ENCODE measurements at regions not wholly inside any gene's neighbourhood (a gene's known extent, or its start where the extent isn't known, plus 50 kb on each side); places are given as distances from the start of the nearest gene placed in this dataset.
"Not testable (repeated sequence)": the region's sequence is repeated elsewhere in the genome, so short reads cannot be mapped to it uniquely, and the experiment has no call there.

DNA sequence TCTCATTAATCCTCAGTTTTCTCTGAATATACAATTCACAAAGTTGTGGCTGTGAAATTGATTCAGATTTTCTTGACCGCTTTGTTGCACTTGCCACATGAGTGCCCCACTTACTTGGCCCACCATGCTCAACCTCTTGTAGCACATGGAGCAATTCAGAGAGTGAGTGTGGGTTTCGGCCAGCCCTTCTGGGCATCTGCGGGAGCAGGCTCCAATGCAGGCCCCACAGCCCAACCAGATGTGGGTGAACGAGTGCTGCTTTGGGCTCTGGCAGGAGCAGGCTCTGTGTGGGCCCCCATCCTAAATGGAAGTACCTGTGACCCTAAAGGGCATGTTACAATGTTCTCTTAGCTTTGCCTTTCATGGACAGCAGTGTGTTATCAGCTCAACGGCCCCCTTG is 2338.6 kb downstream of the LRRC4C start:
- DNase-seq: no peak

DNA sequence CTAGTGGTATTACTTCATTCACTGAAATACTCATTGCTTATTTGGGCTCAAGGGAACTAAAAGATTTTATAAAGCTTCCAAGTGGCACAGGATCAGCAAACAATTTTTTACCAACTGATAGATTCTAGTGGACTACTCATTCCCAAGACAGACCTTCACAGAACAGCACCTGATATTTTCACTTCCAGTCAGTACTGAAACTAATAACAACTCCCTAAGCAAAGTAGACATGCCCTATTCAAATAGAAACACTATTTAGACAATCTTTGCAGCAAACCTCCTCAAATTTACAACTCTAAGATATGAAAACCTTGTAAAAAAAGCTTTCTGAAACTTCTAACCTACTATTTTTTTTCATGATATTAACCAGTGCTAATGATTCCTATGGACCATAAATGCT is 2345.8 kb downstream of the LRRC4C start:
- DNase-seq: no peak

DNA sequence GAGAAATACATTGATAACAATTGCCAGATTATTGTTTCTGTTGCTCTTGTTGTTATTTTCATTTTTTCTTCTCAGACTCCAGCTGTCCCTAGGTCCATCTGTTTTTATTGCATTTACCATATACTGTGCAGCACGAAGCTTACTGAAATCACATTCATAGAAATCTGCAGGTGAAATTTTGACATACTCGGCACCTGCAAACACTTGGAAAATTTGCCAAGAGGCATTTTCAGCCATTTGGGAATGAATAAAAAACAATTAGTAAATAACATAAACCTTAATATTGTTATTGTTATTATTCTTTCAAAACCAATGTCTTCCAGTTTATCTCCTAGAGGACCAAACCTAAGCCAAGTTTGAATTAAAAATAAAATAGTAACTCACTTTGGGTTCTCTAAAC is 2357.2 kb downstream of the LRRC4C start:
- DNase-seq: no peak

DNA sequence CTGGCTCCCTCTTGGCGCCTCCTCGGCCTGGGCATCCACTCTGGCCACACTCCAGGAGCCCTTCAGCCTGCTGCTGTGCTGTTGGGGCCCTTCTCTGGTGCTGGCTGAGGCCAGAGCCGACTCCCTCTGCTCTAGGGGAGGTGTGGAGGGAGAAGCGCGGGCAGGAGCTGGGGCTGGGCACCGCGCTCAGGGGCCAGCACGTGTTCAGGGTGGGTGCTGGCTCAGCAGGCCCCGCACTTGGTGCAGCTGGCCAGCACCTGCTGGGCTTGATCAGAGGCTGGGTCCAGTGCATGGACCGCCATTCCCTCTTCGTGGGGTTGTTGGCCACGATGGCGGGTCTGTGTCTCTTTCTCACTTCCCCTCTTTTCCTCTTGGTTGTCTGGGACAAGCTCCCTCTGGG is 2381.0 kb downstream of the LRRC4C start:
- no peak for DNase-seq

DNA sequence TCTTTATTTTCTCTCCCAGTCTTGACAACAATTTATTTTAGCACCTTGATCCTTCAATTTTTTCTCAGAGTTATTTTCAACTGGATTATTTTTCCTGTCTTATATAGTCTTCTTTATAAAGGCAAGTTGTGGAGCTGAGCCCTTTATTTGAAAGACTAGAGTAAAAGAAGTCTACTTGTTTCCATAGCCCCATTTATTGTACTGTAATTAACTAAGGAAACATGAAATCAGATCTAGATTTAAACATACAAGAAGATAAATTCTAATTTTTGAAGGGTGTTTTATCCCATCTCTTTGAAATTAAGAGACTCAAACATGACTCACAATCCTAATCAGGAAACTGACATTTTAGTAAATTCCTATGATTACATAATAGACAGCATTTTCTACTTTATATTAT is 2421.8 kb downstream of the LRRC4C start:
- no peak for DNase-seq

DNA sequence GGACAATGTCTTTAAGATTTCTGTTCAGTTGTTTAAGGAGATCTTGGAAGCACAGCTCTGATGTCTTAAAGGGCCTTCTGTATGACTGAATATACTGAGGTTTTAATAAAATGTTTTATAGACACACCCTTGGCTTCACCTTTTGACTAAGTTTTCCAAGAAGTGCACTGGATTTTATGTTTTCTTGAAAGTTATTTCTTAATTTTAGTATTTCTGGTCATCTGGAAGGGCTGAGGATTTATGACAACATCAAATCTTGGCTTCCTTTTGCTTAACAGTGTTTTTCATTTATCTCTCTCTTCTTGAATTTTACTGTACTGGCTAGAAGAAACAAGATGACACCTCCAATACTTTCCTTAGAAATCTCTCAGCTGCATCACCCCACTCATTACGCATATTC is 2423.4 kb downstream of the LRRC4C start:
- no peak for DNase-seq

DNA sequence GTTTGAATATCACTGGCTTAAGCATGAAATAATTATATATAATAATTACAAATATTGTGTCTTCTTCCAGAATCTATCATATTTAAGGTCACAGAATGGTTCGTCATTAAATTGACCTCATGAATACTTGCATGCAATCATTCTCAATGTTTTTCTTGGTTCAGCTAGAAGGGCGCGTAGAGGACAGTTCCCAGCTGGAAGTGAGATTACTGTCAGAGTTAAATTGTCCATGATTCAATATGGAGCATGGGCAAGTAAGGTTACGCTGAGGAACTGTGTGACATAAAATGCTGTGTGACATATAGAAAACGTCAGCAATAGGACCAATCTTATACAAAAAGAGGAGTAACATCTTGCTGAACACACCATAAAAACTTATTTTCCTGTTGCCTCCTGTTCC is 2423.5 kb upstream of the RAG2 start:
- no peak for DNase-seq

DNA sequence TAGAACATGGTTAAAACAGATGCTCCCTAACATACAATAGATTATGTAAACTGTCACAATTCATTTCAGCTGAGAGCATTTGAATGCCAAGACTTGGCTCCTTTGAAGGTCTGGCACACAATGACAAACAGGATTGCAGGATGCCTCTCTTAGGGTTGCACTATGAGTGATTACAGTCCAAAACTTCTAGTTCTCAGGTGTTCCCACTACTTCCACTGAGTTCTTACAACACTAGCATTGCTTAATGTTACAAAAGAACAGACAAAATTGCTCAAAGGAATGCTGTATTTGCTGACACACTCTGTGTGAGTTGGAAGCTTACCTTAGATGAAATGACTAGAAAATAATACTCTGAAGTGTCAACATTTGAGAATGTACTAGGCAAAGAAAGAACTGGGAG is 2413.8 kb upstream of the RAG2 start:
- DNase-seq: no peak

DNA sequence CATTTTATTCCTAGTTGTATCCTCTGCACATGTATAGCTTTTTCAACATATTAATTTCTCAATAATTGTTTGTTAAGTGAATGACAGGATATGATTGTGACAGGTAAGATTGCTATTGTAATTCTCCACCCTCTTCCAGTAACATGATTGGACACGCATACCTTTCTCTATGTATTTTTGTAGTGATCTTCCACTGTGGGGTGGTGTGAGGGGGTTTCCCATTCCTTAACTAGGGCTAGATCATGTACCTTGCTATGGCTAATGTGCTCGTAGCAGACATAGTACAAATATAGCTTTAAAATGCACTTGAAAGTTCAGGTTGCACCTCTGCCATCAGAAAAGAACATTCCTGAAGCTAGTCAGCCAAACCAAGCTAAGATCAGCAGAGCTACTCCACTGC is 2392.8 kb upstream of the RAG2 start:
- DNase-seq: no peak

DNA sequence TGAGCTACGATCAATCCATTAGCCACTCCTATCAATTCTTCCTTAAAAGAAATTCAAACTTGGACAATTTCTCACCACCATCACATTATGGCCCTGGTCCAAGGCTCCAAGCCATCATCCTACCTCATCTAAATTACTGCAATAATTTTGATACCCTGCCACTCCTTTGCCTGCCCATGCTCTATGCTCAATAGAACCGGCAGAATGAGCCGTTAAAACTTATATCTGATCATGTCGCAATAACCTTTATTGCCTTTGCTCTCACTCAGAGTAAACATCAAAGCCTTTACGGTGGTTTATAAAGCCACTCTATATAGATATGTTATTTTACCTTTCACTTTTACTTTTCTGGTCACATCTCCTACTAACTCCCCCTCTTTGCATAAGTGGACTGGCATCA is 2392.1 kb upstream of the RAG2 start:
- no peak for DNase-seq

DNA sequence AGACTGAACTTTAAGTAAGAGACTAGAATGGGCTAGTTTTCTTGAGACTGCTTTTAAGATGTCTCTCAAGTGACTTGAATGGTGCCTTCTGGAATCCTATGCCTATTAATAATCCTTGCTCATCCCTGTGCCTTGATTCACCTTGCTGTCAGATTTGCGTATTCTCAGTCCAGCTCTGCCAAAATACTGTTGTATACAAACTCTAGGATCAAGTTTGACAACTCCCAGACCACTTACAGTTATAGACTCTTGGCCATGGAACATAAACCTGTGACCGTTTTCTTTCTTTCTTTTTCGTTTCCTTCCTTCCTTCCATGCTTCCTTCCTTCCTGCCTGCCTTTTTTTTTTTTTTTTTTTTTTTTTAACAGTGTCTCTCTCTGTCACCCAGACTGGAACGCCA is 2390.9 kb upstream of the RAG2 start:
- DNase-seq: no peak

DNA sequence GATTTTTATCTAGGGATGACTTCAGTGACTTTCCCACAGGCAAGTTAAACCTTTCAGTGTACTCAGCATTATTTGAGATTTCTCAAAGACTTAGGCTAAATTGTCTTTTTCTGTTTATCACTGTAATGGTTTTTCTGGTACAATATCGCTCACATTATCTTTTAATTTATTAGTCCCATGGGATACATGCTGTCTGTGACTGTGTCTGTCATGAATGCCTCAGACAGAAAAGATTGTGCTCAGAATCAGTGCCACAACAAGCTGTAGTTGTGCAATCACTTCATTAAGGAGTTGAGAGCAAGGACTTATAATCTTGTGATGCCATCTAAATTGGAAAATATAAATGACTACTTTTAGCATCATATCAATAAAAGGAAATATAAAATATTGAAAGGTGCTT is 2374.2 kb upstream of the RAG2 start:
- DNase-seq: no peak

DNA sequence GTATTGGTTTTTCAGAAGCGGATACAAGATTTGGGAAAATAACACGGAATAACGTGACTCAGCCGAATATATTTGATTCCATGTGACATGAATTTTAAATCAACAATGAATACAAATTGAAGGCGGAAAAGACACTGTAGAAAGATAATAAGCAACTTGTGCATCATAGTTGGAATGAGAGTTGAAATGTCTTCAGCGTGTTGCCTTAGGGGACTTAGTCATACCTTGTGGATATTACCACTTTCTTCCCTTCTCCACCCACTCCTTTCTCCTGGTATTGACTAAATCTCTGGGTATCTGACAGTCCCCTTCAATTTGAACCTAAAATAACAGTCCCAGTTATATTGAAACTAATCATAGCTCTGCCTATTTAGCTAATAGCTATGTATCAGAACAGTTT is 2373.1 kb upstream of the RAG2 start:
- no peak for DNase-seq

DNA sequence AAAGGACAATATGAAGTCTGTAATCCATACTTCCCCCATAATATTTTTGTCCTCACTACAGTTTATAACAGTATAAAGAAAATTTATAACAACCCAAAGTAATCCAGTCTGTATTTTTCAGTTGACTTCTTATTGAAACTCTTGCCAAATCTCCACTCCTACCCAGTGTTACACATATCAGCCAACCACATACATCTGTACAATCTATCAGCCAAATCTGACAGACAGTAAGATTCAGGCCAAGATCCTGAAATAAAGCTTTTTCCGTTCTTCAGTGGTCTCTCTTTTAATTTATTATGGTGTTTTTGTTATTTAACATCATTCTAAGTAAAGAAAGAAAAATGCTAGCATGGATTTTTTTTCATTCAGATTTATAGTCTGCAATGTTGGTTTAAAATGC is 2370.9 kb upstream of the RAG2 start:
- no peak for DNase-seq

DNA sequence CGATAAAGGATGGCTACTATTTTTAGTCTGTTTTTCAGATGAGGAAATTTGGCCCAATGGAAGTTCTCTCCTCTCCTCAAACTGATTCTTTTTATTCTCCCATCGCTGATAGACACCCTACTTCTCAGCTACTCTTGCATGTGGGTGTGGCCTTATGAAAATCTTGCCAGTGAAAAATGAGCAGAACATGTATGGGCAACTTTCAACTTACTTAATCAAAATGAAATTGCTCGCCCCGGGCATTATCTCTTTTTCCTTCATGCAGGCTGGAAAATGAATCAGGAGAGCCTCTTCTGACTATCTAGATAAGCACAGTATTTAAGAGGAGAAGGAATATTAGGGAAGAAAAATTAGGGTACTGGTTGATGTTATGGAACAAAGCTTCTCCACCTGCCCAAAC is 2354.7 kb upstream of the RAG2 start:
- DNase-seq: no peak

DNA sequence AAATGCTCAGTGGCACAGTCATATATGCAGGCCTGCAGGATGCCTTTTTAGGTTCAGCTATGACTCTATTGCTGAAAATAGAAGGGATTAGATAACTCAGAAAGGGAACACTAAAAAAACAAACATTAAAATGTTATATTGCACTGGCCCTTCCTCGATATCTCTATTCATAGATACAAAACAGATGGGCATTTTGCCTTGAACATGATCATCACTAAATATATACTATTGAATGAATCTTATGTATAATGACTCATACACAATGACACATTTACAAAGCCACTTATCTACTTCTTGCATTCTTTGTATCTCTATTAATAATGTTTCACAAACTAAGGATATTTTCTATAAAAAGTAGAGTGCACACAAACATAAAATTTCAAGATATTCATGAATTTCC is 2352.8 kb upstream of the RAG2 start:
- no peak for DNase-seq

DNA sequence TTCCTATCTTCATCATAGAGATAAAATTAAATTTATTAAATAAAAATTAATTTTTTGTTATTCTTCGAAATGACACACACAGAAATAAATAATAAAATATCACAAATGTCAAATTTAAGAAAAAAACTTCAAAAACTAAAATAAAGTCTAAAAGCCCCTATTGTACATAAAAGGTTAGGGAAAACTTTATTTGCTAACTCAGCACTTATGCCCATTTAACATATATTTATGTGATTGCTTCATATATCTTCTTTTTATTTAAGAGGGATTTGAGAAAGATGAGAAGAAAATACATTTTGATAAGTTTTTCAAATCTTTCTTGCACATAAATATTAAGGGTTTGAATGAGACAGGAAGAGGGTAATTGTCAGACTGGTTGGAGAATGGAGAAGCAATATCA is 2350.4 kb upstream of the RAG2 start:
- DNase-seq: no peak

DNA sequence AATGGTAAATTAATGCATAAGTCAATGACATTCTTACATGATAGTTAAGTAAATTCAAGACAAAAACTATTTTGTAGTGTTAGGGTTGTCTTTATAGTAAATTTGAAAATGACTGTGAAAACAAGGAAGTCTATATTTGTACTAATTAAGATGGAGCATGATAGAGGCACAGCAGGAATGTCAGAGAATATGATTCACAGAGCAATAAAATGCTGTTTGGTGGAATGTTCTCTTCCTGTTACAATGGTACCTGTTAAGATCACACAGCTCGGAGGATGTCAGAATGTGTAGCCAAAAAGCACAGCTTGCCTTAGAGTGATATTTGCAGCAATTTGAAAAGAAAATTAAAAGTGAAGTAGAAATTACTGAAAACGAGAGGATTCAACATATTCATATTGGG is 2339.7 kb upstream of the RAG2 start:
- DNase-seq: no peak

DNA sequence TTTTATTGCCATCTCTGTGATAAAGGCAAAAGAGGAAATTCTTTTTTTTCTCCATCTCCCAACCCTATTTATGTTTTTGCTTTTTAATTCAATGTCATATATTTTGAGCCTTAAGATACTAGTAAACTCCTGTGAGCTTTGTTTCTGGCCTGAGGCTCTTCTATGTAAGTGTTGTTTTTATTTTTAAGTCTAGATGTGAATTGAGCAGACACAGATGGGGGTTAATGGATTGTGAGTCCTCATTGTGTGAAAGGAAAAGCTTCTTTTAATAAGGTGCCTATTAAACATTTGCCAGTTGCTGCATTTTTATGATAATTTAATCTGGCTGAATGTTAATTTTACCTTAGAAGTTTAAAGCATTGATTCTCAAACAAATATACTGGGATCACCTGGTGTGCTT is 2337.9 kb upstream of the RAG2 start:
- no peak for DNase-seq

DNA sequence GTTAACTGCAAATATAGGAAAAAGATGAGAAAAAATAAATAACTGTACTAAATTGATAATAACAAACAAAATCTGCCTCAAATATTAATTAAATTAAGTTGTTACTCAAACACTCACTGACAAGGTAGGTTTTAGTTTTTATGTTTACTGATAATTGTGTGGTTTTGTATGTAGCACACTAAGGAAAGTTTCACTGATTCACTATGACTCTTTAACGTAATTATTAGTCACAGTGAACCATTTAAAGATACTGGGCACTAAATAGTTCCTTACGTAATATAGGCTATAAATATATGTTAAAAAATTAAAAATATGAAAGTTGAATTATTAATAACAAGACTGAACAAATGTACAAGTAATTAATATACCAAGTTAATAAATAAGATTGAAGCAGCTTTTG is 2330.0 kb upstream of the RAG2 start:
- no peak for DNase-seq

DNA sequence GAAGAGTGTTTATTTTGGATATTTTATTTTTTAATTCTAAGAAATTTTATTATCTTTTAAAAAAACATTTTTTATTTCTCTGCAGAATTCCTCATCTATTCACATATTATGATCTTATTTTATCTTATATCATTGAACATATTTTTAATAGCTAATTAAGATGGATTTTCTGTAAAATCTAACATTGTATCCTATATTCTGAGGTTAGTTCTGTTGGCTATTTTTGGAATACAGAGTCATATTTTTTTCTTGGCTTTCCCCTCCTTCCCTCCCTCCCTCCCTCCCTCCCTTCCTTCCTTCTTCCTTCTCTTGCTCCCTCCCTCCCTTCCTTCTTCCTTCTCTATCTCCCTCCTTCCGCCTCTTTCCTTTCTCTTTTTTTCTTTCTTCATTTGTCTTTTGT is 2326.6 kb upstream of the RAG2 start:
- no peak for DNase-seq

DNA sequence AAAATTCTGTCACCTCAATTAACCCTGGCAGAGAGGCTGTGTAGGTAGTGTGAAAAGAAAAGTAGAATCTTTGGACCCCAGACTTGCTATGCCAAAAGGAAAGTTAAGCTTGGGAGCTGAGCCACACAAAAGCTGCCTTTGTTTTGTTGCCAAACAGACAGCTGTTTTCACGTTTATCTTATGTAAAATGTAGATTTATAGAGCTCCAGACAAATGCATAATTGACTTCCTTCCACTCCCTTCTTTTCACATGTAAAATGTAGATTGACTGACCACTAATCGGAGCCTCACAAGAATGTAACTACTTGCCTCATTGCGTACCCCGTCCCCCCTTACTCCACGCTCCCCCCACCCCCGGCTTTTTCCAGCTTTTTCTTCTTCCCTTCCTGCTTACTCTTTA is 2302.2 kb upstream of the RAG2 start:
- DNase-seq: no peak

DNA sequence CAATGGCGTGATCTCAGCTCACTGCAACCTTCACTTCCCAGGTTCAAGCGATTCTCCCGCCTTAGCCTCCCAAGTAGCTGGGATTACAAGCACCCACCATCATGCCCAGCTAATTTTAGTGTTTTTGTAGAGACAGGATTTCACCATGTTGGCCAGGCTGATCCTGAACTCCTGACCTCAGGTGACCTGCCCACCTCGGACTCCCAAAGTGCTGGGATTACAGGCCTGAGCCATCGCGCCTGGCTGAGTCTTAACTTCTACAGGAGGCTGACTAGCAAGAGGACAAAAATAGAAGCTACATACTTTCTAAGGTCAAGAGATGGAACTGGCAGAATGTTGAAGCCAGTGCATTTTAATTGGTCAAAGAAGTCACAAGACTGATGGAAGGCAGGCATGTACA is 2296.2 kb upstream of the RAG2 start:
- not testable (repeated sequence) for DNase-seq

DNA sequence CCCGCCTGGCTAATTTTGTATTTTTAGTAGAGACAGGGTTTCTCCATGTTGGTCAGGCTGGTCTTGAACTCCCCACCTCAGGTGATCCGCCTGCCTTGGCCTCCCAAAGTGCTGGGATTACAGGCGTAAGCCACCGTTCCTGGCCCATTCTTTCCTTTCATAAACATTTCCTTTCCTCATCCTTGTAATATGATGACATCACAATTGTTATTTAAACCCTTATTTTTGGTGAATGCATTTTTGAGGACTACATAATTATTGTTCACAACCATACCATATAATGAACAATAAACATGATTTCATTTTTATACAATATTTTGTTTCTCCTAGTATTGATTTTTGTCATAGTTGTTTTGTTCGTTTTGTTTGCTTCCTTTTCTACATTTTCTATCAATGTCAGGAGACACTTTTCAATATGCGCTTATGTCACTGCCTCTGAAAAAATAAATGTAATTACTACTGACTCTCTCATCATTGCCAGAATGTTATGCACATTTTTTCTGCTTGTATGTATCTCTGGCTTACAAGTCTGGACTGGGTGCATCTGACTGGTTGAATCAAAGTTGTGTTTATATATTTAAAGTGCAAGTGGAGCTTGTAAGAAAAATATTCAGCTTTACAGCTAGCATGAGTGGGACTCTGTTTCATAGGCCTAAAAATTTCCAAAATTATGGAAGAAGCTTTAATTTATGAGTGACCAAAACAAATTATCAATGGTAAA is 2286.3 kb upstream of the RAG2 start:
- DNase-seq: no peak

DNA sequence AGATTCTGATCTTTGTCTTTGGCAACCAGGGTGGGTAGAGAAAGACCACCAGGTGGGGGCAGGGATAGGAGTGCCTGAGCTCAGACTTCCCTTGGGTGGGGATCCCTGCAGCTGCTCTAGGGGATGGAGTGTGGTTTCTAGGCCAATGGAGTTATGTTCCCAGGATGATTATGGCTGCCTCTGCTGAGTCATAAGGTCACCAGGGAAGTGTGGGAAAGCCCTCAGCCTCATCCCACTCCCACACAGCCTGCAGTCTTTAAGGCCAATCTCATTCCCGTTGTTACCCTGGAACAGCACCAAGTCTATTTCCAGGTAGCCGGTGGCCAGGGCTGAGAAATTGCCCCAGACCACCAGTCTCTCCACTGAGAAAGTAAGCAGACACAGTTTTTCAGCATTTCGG is 2269.3 kb upstream of the RAG2 start:
- no peak for DNase-seq

DNA sequence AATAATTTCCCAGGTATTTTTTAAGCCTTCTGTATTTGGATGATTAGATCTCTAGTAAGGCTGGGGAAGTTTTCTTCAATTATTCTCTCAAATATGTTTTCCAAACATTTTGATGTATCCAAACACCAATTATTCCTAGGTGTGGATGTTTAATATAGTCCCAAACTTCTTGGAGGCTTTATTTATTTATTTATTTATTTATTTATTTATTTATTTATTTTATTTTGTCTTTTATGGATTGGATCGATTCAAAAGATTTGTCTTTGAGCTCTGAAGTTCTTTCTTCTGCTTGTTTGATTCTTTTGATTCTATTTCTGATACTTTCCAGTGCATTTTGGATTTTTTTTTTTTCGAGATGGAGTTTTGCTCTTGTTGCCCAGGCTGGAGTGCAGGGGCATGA is 2267.9 kb upstream of the RAG2 start:
- DNase-seq: no peak
